Prostate gland (tissue), 2 donors: ENCODE measurements at regions not wholly inside any gene's neighbourhood (a gene's known extent, or its start where the extent isn't known, plus 50 kb on each side); places are given as distances from the start of the nearest gene placed in this dataset.
"Not testable (repeated sequence)": the region's sequence is repeated elsewhere in the genome, so short reads cannot be mapped to it uniquely, and the experiment has no call there.

Experiments
- CTCF ChIP-seq, 4 experiments: fragments of 200-600 bp in 2 of 4; fragments of 450-650 bp in 2 of 4; sonication (generic) in 2 of 4; IDR thresholded peaks; 1 replicate in 3 of 4; 2 replicates in 1 of 4; pipeline ENCODE4 v1.5.1; 2016 to 2019; ENCODE audit warnings: antibody characterized with exemption in 4 of 4, mild to moderate bottlenecking in 2 of 4, moderate library complexity in 2 of 4
- POLR2A ChIP-seq: fragments of 450-650 bp; IDR thresholded peaks from one replicate; pipeline ENCODE4 v1.6.1; 2016; ENCODE audit warnings: antibody characterized with exemption, mild to moderate bottlenecking
- POLR2AphosphoS5 ChIP-seq: sonication (generic); formaldehyde crosslinking; IDR thresholded peaks from one replicate; pipeline ENCODE4 v1.6.1; 2017; ENCODE audit warnings: antibody characterized with exemption

- not testable (repeated sequence) for TF ChIP-seq CTCF (IDR thresholded peaks at IDR 0.05); POLR2AphosphoS5; POLR2A
Measured at GRCh38 chr7:63577066-63577465, 421.6 kb upstream of the ZNF722 start.
